ENCODE measurements at regions not wholly inside any gene's neighbourhood (a gene's known extent, or its start where the extent isn't known, plus 50 kb on each side); places are given as distances from the start of the nearest gene placed in this dataset.

DNA sequence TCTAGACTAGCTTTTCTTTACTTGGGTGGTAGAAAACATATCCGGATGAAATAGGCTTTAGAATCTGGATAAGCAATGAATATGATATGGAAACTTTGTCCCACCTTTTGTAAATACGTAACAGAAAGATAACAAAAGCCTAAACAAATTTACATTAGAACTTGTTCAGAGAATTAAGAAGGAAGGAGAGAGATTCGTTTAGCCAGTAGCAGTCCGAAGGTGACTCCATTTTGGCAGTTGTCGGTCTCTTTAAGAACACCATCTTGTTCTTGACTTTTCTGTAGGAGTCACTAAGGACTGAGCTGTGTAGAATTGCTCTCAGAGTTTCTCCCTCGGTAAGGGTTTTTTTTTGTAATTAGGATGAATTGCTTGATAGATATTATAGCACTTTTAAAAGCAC, 475.1 kb downstream of the PCNX1 start:
- DNase-seq (ENCODE audit: low read depth in 1 of 2, low spot score in 1 of 2): no peak
- no peak for TF ChIP-seq SPI1 (IDR thresholded peaks at IDR 0.05; ENCODE audit: borderline replicate concordance, low read depth)
- TF ChIP-seq POLR2AphosphoS5 (IDR thresholded peaks at IDR 0.05; ENCODE audit: low read depth): no peak
- TF ChIP-seq CTCF (IDR thresholded peaks at IDR 0.05; ENCODE audit: insufficient read depth, low read length): no peak
- TF ChIP-seq, protein P1, sequence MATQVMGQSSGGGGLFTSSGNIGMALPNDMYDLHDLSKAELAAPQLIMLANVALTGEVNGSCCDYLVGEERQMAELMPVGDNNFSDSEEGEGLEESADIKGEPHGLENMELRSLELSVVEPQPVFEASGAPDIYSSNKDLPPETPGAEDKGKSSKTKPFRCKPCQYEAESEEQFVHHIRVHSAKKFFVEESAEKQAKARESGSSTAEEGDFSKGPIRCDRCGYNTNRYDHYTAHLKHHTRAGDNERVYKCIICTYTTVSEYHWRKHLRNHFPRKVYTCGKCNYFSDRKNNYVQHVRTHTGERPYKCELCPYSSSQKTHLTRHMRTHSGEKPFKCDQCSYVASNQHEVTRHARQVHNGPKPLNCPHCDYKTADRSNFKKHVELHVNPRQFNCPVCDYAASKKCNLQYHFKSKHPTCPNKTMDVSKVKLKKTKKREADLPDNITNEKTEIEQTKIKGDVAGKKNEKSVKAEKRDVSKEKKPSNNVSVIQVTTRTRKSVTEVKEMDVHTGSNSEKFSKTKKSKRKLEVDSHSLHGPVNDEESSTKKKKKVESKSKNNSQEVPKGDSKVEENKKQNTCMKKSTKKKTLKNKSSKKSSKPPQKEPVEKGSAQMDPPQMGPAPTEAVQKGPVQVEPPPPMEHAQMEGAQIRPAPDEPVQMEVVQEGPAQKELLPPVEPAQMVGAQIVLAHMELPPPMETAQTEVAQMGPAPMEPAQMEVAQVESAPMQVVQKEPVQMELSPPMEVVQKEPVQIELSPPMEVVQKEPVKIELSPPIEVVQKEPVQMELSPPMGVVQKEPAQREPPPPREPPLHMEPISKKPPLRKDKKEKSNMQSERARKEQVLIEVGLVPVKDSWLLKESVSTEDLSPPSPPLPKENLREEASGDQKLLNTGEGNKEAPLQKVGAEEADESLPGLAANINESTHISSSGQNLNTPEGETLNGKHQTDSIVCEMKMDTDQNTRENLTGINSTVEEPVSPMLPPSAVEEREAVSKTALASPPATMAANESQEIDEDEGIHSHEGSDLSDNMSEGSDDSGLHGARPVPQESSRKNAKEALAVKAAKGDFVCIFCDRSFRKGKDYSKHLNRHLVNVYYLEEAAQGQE (IDR thresholded peaks at IDR 0.05; ENCODE audit: insufficient replicate concordance, low read depth): no peak
- TF ChIP-seq GABPA (IDR thresholded peaks at IDR 0.05; ENCODE audit: low read depth): no peak
- Histone ChIP-seq H3K4me3 (replicated peaks; ENCODE audit: insufficient read depth, low read length) (no peak overlapping the region), H3K27me3 (ENCODE audit: insufficient read depth, poor library complexity, severe bottlenecking) (no peaks in the 10 kb centered on the region), H3K27ac (replicated peaks) (no peak overlapping the region)

GRCh38 chr14:71383510-71383909, 476.3 kb downstream of the PCNX1 start:
- DNase-seq (ENCODE audit: low read depth in 1 of 2, low spot score in 1 of 2): no peak
- TF ChIP-seq, protein P1 (IDR thresholded peaks at IDR 0.05; ENCODE audit: insufficient replicate concordance, low read depth): no peak
- TF ChIP-seq SPI1 (IDR thresholded peaks at IDR 0.05; ENCODE audit: borderline replicate concordance, low read depth): no peak
- no peak for TF ChIP-seq CTCF (IDR thresholded peaks at IDR 0.05; ENCODE audit: insufficient read depth, low read length)
- no peak for TF ChIP-seq POLR2AphosphoS5 (IDR thresholded peaks at IDR 0.05; ENCODE audit: low read depth)
- no peak for TF ChIP-seq GABPA (IDR thresholded peaks at IDR 0.05; ENCODE audit: low read depth)
- Histone ChIP-seq H3K27me3 (ENCODE audit: insufficient read depth, poor library complexity, severe bottlenecking) (no peaks in the 10 kb centered on the region), H3K27ac (replicated peaks) (no peak overlapping the region), H3K4me3 (replicated peaks; ENCODE audit: insufficient read depth, low read length) (no peak overlapping the region)

- TF ChIP-seq, protein P1 (IDR thresholded peaks at IDR 0.05; ENCODE audit: insufficient replicate concordance, low read depth): no peak
- TF ChIP-seq POLR2AphosphoS5 (IDR thresholded peaks at IDR 0.05; ENCODE audit: low read depth) (no peak), SPI1 (IDR thresholded peaks at IDR 0.05; ENCODE audit: borderline replicate concordance, low read depth) (no peak), GABPA (IDR thresholded peaks at IDR 0.05; ENCODE audit: low read depth) (no peak), CTCF (IDR thresholded peaks at IDR 0.05; ENCODE audit: insufficient read depth, low read length) (no peak)
- Histone ChIP-seq H3K27me3 (ENCODE audit: insufficient read depth, poor library complexity, severe bottlenecking) (no peaks in the 10 kb centered on the region), H3K27ac (replicated peaks) (no peak overlapping the region), H3K4me3 (replicated peaks; ENCODE audit: insufficient read depth, low read length) (no peak overlapping the region)
- no peak for DNase-seq (ENCODE audit: low read depth in 1 of 2, low spot score in 1 of 2)
Measured at GRCh38 chr14:71384007-71384845, 477.0 kb downstream of the PCNX1 start.
